RWPE2 (cell line): ENCODE measurements at regions not wholly inside any gene's neighbourhood (a gene's known extent, or its start where the extent isn't known, plus 50 kb on each side); places are given as distances from the start of the nearest gene placed in this dataset.

ENCODE experiments used
- ATAC-seq: fragments of 200-7000 bp; cut with Tn5 transposase; 3 replicates; pipeline ENCODE4 v1.9.1; 2021; ENCODE audit warnings: low read depth
- DNase-seq: peaks from one replicate; pipeline ENCODE4 v3.0.0-alpha.2; 2020; ENCODE audit warnings: low spot score
- H3K27ac ChIP-seq: fragments of 450-650 bp; 2 replicates; pipeline ENCODE4 v1.5.1; 2017; ENCODE audit warnings: mild to moderate bottlenecking; ENCODE audit not compliant: poor library complexity, severe bottlenecking
- H3K27me3 ChIP-seq: fragments of 250-450 bp; sonication (Bioruptor Pico); 2 replicates; pipeline ENCODE4 v1.5.1; 2021; ENCODE audit warnings: mild to moderate bottlenecking, moderate library complexity; ENCODE audit not compliant: insufficient read depth, poor library complexity, severe bottlenecking
- H3K36me3 ChIP-seq: fragments of 250-450 bp; sonication (Bioruptor Pico); 2 replicates; pipeline ENCODE4 v1.5.1; 2020; ENCODE audit warnings: low read depth, mild to moderate bottlenecking, moderate library complexity
- H3K4me1 ChIP-seq: fragments of 250-450 bp; sonication (Bioruptor Pico); 2 replicates; pipeline ENCODE4 v1.5.1; 2021; ENCODE audit warnings: mild to moderate bottlenecking, moderate library complexity; ENCODE audit not compliant: insufficient read depth, poor library complexity, severe bottlenecking
- H3K4me3 ChIP-seq: fragments of 250-450 bp; sonication (Bioruptor Pico); 2 replicates; pipeline ENCODE4 v1.5.1; 2021; ENCODE audit warnings: mild to moderate bottlenecking, moderate library complexity; ENCODE audit not compliant: severe bottlenecking
- H3K9me3 ChIP-seq: fragments of 250-450 bp; sonication (Bioruptor Pico); 2 replicates; pipeline ENCODE4 v1.5.1; 2021; ENCODE audit warnings: mild to moderate bottlenecking, moderate library complexity; ENCODE audit not compliant: severe bottlenecking
- CTCF ChIP-seq: fragments of 450-650 bp; IDR thresholded peaks from one replicate; pipeline ENCODE4 v1.5.1; 2017; ENCODE audit warnings: mild to moderate bottlenecking, moderate library complexity; ENCODE audit not compliant: poor library complexity, severe bottlenecking

GRCh38 chr5:152623951-152624350 lies 218.9 kb upstream of the NMUR2 start:
- Histone ChIP-seq H3K4me3 (no peak overlapping the region), H3K4me1 (no peaks in the 10 kb centered on the region), H3K27ac (no peak overlapping the region), H3K36me3 (no peaks in the 10 kb centered on the region), H3K27me3 (peaks cover 25% of the 10 kb centered on the region), H3K9me3 (no peaks in the 10 kb centered on the region)
- no peak for TF ChIP-seq CTCF
- ATAC-seq (no peak), DNase-seq (no peak)

- TF ChIP-seq CTCF: no peak
- H3K36me3 ChIP-seq: no peaks in the 10 kb centered on the region
- no peaks in the 10 kb centered on the region for H3K4me1 ChIP-seq
- no peak for DNase-seq
- H3K27ac ChIP-seq: no peak overlapping the region
- ATAC-seq: no peak
- no peaks in the 10 kb centered on the region for H3K9me3 ChIP-seq
- H3K27me3 ChIP-seq: peaks cover 13% of the 10 kb centered on the region
- no peak overlapping the region for H3K4me3 ChIP-seq
Observed at GRCh38 chr5:152625696-152626095, 220.6 kb upstream of the NMUR2 start.

- no peak overlapping the region for H3K27ac ChIP-seq
- H3K9me3 ChIP-seq: no peaks in the 10 kb centered on the region
- H3K4me1 ChIP-seq: no peaks in the 10 kb centered on the region
- DNase-seq (no peak), ATAC-seq (no peak)
- TF ChIP-seq CTCF: no peak
- no peaks in the 10 kb centered on the region for H3K27me3 ChIP-seq
- H3K36me3 ChIP-seq: no peaks in the 10 kb centered on the region
- H3K4me3 ChIP-seq: no peak overlapping the region
Observed at GRCh38 chr5:152631221-152631620, 226.1 kb upstream of the NMUR2 start.

- Histone ChIP-seq H3K4me3 (no peak overlapping the region), H3K9me3 (no peaks in the 10 kb centered on the region), H3K27ac (no peak overlapping the region), H3K27me3 (no peaks in the 10 kb centered on the region), H3K4me1 (no peaks in the 10 kb centered on the region), H3K36me3 (no peaks in the 10 kb centered on the region)
- DNase-seq: no peak
- no peak for TF ChIP-seq CTCF
- ATAC-seq: no peak
Observed at GRCh38 chr5:152632360-152632759, 227.3 kb upstream of the NMUR2 start.

GRCh38 chr5:152634586-152634985 lies 229.5 kb upstream of the NMUR2 start:
- Histone ChIP-seq H3K4me1 (no peaks in the 10 kb centered on the region), H3K27me3 (no peaks in the 10 kb centered on the region), H3K27ac (no peak overlapping the region), H3K36me3 (no peaks in the 10 kb centered on the region), H3K4me3 (no peak overlapping the region), H3K9me3 (no peaks in the 10 kb centered on the region)
- no peak for ATAC-seq
- TF ChIP-seq CTCF: no peak
- no peak for DNase-seq
